ENCODE measurements at regions not wholly inside any gene's neighbourhood (a gene's known extent, or its start where the extent isn't known, plus 50 kb on each side); places are given as distances from the start of the nearest gene placed in this dataset.

- H3K36me3 ChIP-seq (ENCODE audit: insufficient read depth) = no peaks in the 10 kb centered on the region
- H3K27ac ChIP-seq (ENCODE audit: low read depth) = no peak overlapping the region
- no peaks in the 10 kb centered on the region for H3K4me1 Mint-ChIP-seq
- no peak for ATAC-seq
- H3K4me1 ChIP-seq (ENCODE audit: insufficient read depth) = no peaks in the 10 kb centered on the region
- no peaks in the 10 kb centered on the region for H4K20me1 ChIP-seq (replicated peaks; ENCODE audit: insufficient read depth)
- no peak overlapping the region for H3K27ac Mint-ChIP-seq
- no peaks in the 10 kb centered on the region for H3K27me3 ChIP-seq (ENCODE audit: insufficient read depth)
- H3K36me3 Mint-ChIP-seq (ENCODE audit: low read depth) = no peaks in the 10 kb centered on the region
- peaks cover 4% of the 10 kb centered on the region; the same call in 1 of the 2 replicates for H3K9me2 ChIP-seq (ENCODE audit: insufficient read depth)
- no peak overlapping the region; the same call in 1 of the 2 replicates for H2AFZ ChIP-seq
- no peak for DNase-seq (ENCODE audit: low spot score)
- H3K79me2 ChIP-seq (replicated peaks; ENCODE audit: insufficient read depth) = no peaks in the 10 kb centered on the region
- no peaks in the 10 kb centered on the region for H3K27me3 Mint-ChIP-seq (ENCODE audit: insufficient read depth, low read depth, poor library complexity)
- H3K4me3 ChIP-seq = no peak overlapping the region
- TF ChIP-seq CTCF (conservative IDR thresholded peaks at IDR 0.05; ENCODE audit: low read depth in 2 of 2) = no peak
- TF ChIP-seq EZH2 (IDR thresholded peaks at IDR 0.05; ENCODE audit: low read depth, unreplicated experiment) = no peak
- no peak for TF ChIP-seq NANOG (IDR thresholded peaks at IDR 0.05; ENCODE audit: borderline replicate concordance)
- no peak for TF ChIP-seq STAT1 (IDR thresholded peaks at IDR 0.05; ENCODE audit: unreplicated experiment)
- H3K4me2 ChIP-seq = no peak overlapping the region
- no peaks in the 10 kb centered on the region for H3K9me3 Mint-ChIP-seq
- no peak overlapping the region for H3K4me3 Mint-ChIP-seq
- H3F3A ChIP-seq (replicated peaks; ENCODE audit: low read depth) = no peaks in the 10 kb centered on the region
These were observed 1004.0 kb downstream of the ANKRD7 start for GRCh38 chr7:119228482-119228881.

GRCh38 chr7:119232091-119232490, 1007.6 kb downstream of the ANKRD7 start:
- Mint-ChIP-seq H3K27ac (no peak overlapping the region), H3K9me3 (no peaks in the 10 kb centered on the region), H3K27me3 (ENCODE audit: insufficient read depth, low read depth, poor library complexity) (no peaks in the 10 kb centered on the region), H3K4me1 (no peaks in the 10 kb centered on the region), H3K4me3 (no peak overlapping the region), H3K36me3 (ENCODE audit: low read depth) (no peaks in the 10 kb centered on the region)
- no peaks in the 10 kb centered on the region for H4K20me1 ChIP-seq (replicated peaks; ENCODE audit: insufficient read depth)
- H2AFZ ChIP-seq = no peak overlapping the region
- H3K27me3 ChIP-seq (ENCODE audit: insufficient read depth) = no peaks in the 10 kb centered on the region
- ATAC-seq (no peak), DNase-seq (ENCODE audit: low spot score) (no peak)
- H3K27ac ChIP-seq (ENCODE audit: low read depth) = no peak overlapping the region
- H3K36me3 ChIP-seq (ENCODE audit: insufficient read depth) = no peaks in the 10 kb centered on the region
- no peaks in the 10 kb centered on the region for H3F3A ChIP-seq (replicated peaks; ENCODE audit: low read depth)
- no peak overlapping the region for H3K4me2 ChIP-seq
- no peak overlapping the region for H3K4me3 ChIP-seq
- no peaks in the 10 kb centered on the region for H3K4me1 ChIP-seq (ENCODE audit: insufficient read depth)
- TF ChIP-seq JUNB (IDR thresholded peaks at IDR 0.05; ENCODE audit: unreplicated experiment) = no peak
- no peaks in the 10 kb centered on the region for H3K9me2 ChIP-seq (ENCODE audit: insufficient read depth)
- no peaks in the 10 kb centered on the region for H3K79me2 ChIP-seq (replicated peaks; ENCODE audit: insufficient read depth)

- Histone ChIP-seq H3K79me2 (replicated peaks; ENCODE audit: insufficient read depth) (no peaks in the 10 kb centered on the region), H2AFZ (no peak overlapping the region), H3K27me3 (ENCODE audit: insufficient read depth) (no peaks in the 10 kb centered on the region), H3K4me3 (no peak overlapping the region), H3K27ac (ENCODE audit: low read depth) (no peak overlapping the region), H4K20me1 (replicated peaks; ENCODE audit: insufficient read depth) (no peaks in the 10 kb centered on the region), H3K4me2 (no peak overlapping the region), H3F3A (replicated peaks; ENCODE audit: low read depth) (no peaks in the 10 kb centered on the region), H3K4me1 (ENCODE audit: insufficient read depth) (no peaks in the 10 kb centered on the region), H3K9me2 (ENCODE audit: insufficient read depth) (no peaks in the 10 kb centered on the region), H3K36me3 (ENCODE audit: insufficient read depth) (no peaks in the 10 kb centered on the region)
- ATAC-seq (no peak), DNase-seq (ENCODE audit: low spot score) (no peak)
- Mint-ChIP-seq H3K4me3 (no peak overlapping the region), H3K27me3 (ENCODE audit: insufficient read depth, low read depth, poor library complexity) (no peaks in the 10 kb centered on the region), H3K4me1 (no peaks in the 10 kb centered on the region), H3K27ac (no peak overlapping the region; the same call in 1 of the 2 replicates), H3K36me3 (ENCODE audit: low read depth) (no peaks in the 10 kb centered on the region), H3K9me3 (no peaks in the 10 kb centered on the region)
- TF ChIP-seq EZH2phosphoT487 (IDR thresholded peaks at IDR 0.05; ENCODE audit: unreplicated experiment) (no peak), JUNB (IDR thresholded peaks at IDR 0.05; ENCODE audit: unreplicated experiment) (no peak), CTCF (conservative IDR thresholded peaks at IDR 0.05; ENCODE audit: low read depth in 2 of 2) (no peak), POLR2AphosphoS5 (IDR thresholded peaks at IDR 0.05; ENCODE audit: low read depth) (no peak), CREB1 (CRISPR knock-in tag; IDR thresholded peaks at IDR 0.05; ENCODE audit: low read depth) (no peak)
These were observed 1008.5 kb downstream of the ANKRD7 start for GRCh38 chr7:119233015-119233414.

All from GM23338 (cell line).